ENCODE measurements at regions not wholly inside any gene's neighbourhood (a gene's known extent, or its start where the extent isn't known, plus 50 kb on each side); places are given as distances from the start of the nearest gene placed in this dataset.

DNA sequence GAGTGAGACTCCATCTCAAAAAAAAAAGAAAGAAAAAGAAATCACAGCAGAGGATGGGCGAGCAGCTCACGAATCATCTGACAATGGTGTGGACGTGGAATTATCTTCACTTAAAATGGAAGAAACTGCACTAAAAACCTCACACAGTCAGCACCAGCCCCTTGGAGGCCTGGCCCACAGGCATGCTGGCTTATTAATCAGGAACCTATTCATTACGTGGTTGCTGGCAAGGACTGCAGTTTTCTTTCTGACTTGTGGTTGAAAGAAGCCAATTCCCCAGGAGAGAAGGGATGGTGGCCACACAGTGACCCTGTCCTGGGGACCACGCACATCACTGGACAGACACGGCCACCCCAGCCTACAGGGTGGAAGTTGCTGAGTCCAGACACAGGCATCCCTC, 401.1 kb downstream of the CTTN start:
- H3K4me3 Mint-ChIP-seq (ENCODE audit: low read depth): no peak overlapping the region
- no peak overlapping the region for H3K27ac Mint-ChIP-seq
- TF ChIP-seq, protein P1, sequence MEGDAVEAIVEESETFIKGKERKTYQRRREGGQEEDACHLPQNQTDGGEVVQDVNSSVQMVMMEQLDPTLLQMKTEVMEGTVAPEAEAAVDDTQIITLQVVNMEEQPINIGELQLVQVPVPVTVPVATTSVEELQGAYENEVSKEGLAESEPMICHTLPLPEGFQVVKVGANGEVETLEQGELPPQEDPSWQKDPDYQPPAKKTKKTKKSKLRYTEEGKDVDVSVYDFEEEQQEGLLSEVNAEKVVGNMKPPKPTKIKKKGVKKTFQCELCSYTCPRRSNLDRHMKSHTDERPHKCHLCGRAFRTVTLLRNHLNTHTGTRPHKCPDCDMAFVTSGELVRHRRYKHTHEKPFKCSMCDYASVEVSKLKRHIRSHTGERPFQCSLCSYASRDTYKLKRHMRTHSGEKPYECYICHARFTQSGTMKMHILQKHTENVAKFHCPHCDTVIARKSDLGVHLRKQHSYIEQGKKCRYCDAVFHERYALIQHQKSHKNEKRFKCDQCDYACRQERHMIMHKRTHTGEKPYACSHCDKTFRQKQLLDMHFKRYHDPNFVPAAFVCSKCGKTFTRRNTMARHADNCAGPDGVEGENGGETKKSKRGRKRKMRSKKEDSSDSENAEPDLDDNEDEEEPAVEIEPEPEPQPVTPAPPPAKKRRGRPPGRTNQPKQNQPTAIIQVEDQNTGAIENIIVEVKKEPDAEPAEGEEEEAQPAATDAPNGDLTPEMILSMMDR (IDR thresholded peaks at IDR 0.05; ENCODE audit: unreplicated experiment): no peak
- peaks cover 53% of the 10 kb centered on the region for H3K36me3 Mint-ChIP-seq (ENCODE audit: insufficient read depth)
- no peak for DNase-seq (ENCODE audit: low spot score, unreplicated experiment)
- no peaks in the 10 kb centered on the region for H3K4me1 Mint-ChIP-seq (ENCODE audit: low read depth)
- no peaks in the 10 kb centered on the region for H3K27me3 Mint-ChIP-seq
- peaks cover 15% of the 10 kb centered on the region for H3K9me3 Mint-ChIP-seq (ENCODE audit: low read depth)

DNA sequence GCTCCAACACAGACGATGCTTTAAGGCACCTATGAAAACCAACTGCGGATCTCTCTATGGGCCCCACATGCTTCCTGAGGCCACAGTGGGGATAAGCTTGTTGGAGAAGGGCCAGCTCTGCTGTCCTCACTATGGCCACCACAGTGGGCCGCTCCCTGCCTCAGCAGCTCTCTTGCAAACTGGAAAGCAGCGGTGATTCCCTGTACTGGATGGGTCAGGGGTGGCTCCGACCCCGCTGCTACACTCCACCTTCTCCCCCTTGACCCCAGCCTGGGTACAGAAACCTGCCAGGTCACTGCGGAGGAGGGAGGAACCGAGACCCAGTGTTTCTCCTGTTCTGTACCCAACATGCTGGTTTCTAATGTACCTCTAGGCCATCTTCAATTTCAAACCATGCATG, 403.9 kb downstream of the CTTN start:
- Mint-ChIP-seq H3K4me3 (ENCODE audit: low read depth) (no peak overlapping the region), H3K36me3 (ENCODE audit: insufficient read depth) (peaks cover 33% of the 10 kb centered on the region), H3K27me3 (no peaks in the 10 kb centered on the region), H3K27ac (no peak overlapping the region), H3K4me1 (ENCODE audit: low read depth) (no peaks in the 10 kb centered on the region), H3K9me3 (ENCODE audit: low read depth) (no peaks in the 10 kb centered on the region)
- DNase-seq (ENCODE audit: low spot score, unreplicated experiment): no peak
- TF ChIP-seq, protein P1 (IDR thresholded peaks at IDR 0.05; ENCODE audit: unreplicated experiment): no peak

DNA sequence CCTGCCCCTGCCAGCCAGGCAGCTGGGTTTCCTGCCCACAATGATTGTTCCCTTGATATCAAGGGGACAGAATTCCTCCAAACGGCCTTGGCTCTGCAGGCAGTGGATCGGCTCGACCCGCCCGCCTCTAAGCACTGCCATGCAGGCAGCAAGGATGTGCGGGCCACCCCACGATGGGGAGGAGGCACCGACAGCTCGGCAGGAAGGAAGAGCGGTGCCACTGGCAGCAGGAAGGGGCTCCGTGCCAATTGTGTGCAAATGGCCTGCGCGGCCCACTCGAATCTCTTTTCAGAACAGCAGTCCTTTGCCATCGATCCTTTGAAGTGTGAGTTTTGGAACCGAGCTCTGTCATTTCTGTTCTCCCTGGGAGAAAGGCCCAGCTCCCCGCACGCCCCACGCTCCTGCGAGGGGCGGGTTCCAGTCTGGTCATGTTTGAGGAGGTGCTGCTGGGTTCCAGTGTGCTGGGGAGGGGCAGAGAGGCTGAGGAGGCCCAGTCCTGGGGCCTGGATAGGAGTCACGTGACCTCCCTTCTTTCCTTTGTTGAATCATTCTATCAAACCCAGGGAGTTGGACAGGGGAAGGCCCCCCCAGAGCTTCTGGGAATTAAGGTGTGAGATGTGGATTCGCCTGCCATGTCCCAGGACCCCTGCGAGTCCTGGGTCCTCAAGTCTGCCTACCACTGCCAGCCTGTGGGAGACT, 406.0 kb downstream of the CTTN start:
- DNase-seq (ENCODE audit: low spot score, unreplicated experiment): no peak
- no peaks in the 10 kb centered on the region for H3K4me1 Mint-ChIP-seq (ENCODE audit: low read depth)
- TF ChIP-seq, protein P1 (IDR thresholded peaks at IDR 0.05; ENCODE audit: unreplicated experiment): no peak
- H3K27ac Mint-ChIP-seq: no peak overlapping the region
- H3K4me3 Mint-ChIP-seq (ENCODE audit: low read depth): no peak overlapping the region
- no peaks in the 10 kb centered on the region for H3K9me3 Mint-ChIP-seq (ENCODE audit: low read depth)
- H3K36me3 Mint-ChIP-seq (ENCODE audit: insufficient read depth): peaks cover 23% of the 10 kb centered on the region
- no peaks in the 10 kb centered on the region for H3K27me3 Mint-ChIP-seq

DNA sequence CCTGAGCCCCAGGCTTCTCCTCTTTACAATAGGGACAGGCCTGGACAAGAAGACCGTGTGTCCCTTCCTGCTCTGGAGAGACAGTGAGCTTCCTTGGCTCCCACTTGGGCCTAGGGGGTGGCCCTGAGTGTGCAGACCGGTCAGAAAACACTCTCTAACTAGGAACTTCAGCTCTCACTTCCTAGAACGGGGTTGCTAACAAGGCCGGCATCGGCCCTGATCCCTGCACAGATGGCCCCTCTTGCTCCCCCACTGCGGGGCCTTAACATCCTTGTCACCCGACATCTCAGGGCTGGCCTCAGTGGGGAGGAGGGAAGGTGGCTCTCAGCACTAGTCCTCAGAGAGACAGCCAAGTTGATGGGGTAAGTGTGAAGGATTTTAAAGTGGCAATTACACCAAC, 406.9 kb downstream of the CTTN start:
- no peak overlapping the region for H3K27ac Mint-ChIP-seq
- no peaks in the 10 kb centered on the region for H3K4me1 Mint-ChIP-seq (ENCODE audit: low read depth)
- H3K36me3 Mint-ChIP-seq (ENCODE audit: insufficient read depth): peaks cover 23% of the 10 kb centered on the region
- no peaks in the 10 kb centered on the region for H3K9me3 Mint-ChIP-seq (ENCODE audit: low read depth)
- TF ChIP-seq, protein P1 (IDR thresholded peaks at IDR 0.05; ENCODE audit: unreplicated experiment): no peak
- no peaks in the 10 kb centered on the region for H3K27me3 Mint-ChIP-seq
- no peak overlapping the region for H3K4me3 Mint-ChIP-seq (ENCODE audit: low read depth)
- DNase-seq (ENCODE audit: low spot score, unreplicated experiment): no peak

DNA sequence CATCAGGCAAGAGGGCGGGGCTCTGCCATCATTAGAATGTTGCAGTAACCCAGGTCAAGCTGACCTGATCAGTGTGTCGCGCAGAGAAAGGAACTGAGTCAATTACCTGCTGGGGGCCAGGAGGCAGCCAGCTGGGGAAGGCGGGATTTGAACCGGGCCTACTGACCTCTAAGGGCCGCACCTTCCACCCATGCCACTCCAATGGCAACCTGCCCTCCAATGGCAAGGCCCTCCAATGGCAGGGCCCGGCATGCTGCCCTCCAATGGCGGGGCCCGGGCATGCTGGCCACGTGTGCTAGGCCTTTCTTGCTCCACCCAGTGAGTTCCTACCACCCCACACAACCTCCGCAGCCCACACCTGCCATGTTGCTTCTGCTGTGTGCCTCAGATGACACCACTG, 407.6 kb downstream of the CTTN start:
- H3K36me3 Mint-ChIP-seq (ENCODE audit: insufficient read depth): peaks cover 21% of the 10 kb centered on the region
- TF ChIP-seq, protein P1 (IDR thresholded peaks at IDR 0.05; ENCODE audit: unreplicated experiment): no peak
- DNase-seq (ENCODE audit: low spot score, unreplicated experiment): no peak

More for the DNA sequence above, 407.6 kb downstream of the CTTN start:
- Mint-ChIP-seq H3K4me1 (ENCODE audit: low read depth) (no peaks in the 10 kb centered on the region), H3K4me3 (ENCODE audit: low read depth) (no peak overlapping the region), H3K27me3 (no peaks in the 10 kb centered on the region), H3K9me3 (ENCODE audit: low read depth) (no peaks in the 10 kb centered on the region), H3K27ac (no peak overlapping the region)
